HG03103 (cell line): ENCODE measurements at regions not wholly inside any gene's neighbourhood (a gene's known extent, or its start where the extent isn't known, plus 50 kb on each side); places are given as distances from the start of the nearest gene placed in this dataset.

Source experiments
- ATAC-seq: cut with Tn5 transposase; IDR thresholded peaks from one replicate; pipeline ENCODE4 v1.9.1; 2021; ENCODE audit warnings: low read depth; ENCODE audit not compliant: unreplicated experiment

GRCh38 chr5:5721881-5722280 is 299.4 kb downstream of the ICE1 start:
- ATAC-seq = no peak

GRCh38 chr5:5719292-5719691 is 296.8 kb downstream of the ICE1 start:
- ATAC-seq = no peak

GRCh38 chr5:5716665-5717064 is 294.2 kb downstream of the ICE1 start:
- no peak for ATAC-seq

DNA sequence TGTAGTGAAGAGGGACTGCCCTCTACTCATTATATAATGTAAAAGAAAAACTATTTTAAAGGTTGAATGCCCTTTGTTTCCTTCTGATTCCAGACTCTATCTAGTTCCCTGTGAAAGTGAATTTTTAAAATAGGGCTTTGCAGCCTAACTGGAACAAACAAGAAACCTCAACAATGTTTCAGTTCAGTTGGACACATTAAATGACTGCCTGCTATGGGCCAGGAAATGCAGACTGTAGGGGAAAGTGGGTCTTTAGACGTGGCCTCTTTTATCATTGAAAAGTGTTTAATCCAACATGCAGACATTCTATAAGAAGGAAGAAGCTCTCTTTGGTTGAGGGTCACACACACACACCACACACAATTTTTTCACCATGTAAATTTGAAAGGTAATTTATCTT is 289.1 kb downstream of the ICE1 start:
- ATAC-seq = no peak

- no peak for ATAC-seq
Measured at GRCh38 chr5:5711112-5711511, 288.6 kb downstream of the ICE1 start.

GRCh38 chr5:5710471-5710870 is 288.0 kb downstream of the ICE1 start:
- ATAC-seq = no peak

GRCh38 chr5:5708367-5708919 is 286.0 kb downstream of the ICE1 start:
- ATAC-seq = no peak

GRCh38 chr5:5705010-5705409 is 282.5 kb downstream of the ICE1 start:
- no peak for ATAC-seq

DNA sequence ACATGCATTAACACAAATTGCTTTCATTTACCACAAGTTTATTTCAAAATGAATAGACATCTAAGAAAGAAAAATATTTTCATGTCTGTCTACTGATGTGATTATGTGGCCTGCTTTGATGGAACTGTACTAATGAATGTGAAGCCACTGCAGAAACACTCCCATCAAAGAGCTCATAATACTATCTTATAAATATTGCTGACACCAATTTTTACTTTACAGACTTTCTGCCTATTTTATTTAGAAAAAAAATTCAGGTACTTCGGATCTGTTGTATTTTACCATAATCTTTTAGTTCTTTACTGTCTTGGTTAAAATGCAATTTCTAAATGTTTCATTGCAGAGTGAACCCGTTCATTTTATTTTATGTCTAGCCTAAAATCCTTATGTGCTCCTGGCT is 281.9 kb downstream of the ICE1 start:
- no peak for ATAC-seq

- ATAC-seq = no peak
Measured at GRCh38 chr5:5702934-5703333, 280.5 kb downstream of the ICE1 start.

- ATAC-seq = no peak
Measured at GRCh38 chr5:5700549-5700948, 278.1 kb downstream of the ICE1 start.

GRCh38 chr5:5699062-5699461 is 276.6 kb downstream of the ICE1 start:
- no peak for ATAC-seq

DNA sequence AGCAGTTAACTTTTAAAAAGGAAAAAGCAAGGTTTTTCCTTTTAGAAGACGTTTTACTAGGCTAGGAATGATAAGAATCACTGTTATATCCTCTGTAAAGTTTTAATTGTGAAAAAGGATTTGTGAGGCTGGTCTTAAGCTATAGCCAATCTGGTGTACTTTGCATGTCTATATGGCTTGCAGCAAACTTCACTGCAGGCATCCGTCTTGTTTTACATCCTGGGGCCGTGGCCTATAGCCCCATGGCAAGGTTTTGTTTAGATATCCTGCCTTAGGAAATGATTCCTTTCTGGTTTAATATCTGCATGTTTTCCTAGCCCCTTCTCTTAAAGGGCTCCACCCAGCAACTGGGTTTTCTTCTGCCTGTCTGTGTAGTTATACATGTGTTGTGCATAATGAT is 272.8 kb downstream of the ICE1 start:
- no peak for ATAC-seq

GRCh38 chr5:5688925-5689310 is 266.4 kb downstream of the ICE1 start:
- ATAC-seq = no peak

- no peak for ATAC-seq
Measured at GRCh38 chr5:5688194-5688924, 265.9 kb downstream of the ICE1 start.

GRCh38 chr5:5687113-5687512 is 264.6 kb downstream of the ICE1 start:
- ATAC-seq = no peak

- no peak for ATAC-seq
Measured at GRCh38 chr5:5686356-5686755, 263.9 kb downstream of the ICE1 start.

DNA sequence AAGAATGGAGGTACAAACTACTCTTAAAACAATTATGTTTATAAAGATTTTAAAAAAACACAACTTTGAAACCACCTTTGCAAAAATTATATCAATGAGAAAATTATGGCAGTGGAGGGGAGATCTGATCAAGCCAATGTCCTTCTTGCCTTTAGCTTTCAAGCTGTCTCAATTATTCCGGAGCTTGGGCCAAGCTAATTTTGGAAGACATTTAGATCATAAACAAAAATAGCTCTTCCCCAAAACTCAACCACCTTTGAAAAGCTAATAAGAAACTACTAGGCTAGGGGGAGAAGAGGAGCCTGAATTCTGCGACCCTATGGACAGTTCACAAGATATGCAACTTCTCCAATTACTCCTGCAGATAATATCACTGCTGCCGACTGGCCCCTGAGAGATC is 263.3 kb downstream of the ICE1 start:
- no peak for ATAC-seq

- no peak for ATAC-seq
Measured at GRCh38 chr5:5683174-5683573, 260.7 kb downstream of the ICE1 start.

DNA sequence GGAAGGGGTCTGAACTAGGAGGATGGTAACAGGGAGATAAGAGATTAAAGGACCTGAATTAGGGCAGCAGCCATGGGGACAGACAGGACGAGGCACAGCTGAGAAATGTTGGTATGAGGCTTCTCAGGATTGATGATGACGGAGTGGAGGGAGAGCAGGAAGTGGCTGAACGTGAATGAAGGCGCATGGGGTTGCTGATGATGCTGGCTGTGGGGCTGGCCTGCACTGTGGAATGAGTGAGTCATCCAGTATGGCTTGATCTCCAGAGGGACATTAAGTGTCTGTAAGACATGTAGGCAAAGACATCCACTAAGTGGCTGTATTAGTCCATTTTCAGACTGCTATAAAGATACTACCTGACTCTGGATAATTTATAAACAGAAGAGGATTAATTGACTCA is 256.4 kb downstream of the ICE1 start:
- ATAC-seq = no peak

DNA sequence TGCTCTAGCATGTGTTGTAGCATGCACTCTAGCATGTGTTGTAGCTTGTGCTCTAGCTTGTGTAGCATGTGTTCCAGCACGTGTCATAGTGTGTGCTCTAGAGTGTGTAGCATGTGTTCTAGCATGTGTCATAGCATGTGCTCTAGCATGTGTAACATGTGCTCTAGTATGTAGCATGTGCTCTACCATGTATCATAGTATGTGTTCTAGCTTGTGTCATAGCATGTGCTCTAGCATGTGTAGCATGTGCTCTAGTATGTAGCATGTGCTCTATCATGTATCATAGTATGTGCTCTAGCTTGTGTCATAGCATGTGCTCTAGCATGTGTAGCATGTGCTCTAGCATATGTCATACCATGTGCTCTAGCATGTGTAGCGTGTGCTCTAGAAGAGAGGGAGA is 255.3 kb downstream of the ICE1 start:
- no peak for ATAC-seq

- ATAC-seq = no peak
Measured at GRCh38 chr5:5676218-5676617, 253.7 kb downstream of the ICE1 start.

DNA sequence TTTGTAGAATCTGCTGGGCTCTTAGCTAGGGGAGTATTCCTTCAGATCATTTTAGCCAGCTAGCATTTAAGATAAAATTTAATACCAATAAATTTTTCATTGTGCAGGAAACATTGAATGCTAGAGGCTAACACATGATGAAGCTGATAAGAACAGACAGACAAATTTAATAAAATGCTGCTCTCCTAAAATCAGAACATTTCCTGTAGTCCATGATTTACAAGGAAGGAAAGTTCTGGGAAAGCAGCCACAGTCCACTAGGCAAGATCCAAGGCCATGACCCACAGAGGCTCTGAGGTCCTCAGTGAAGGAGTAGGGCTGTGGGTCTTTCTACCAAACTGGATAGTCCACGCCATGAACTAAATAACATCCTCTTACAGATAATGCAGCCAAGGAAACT is 253.0 kb downstream of the ICE1 start:
- ATAC-seq = no peak
